SK-N-MC (cell line): ENCODE measurements at regions not wholly inside any gene's neighbourhood (a gene's known extent, or its start where the extent isn't known, plus 50 kb on each side); places are given as distances from the start of the nearest gene placed in this dataset.

Source experiments
- EZH2 ChIP-seq: fragments of 200-600 bp; sonication (generic); IDR thresholded peaks from one replicate; pipeline ENCODE4 v1.6.1; 2017; ENCODE audit warnings: antibody characterized with exemption
- POLR2AphosphoS5 ChIP-seq: IDR thresholded peaks from 2 replicates; pipeline ENCODE4 v1.6.1; 2012; ENCODE audit warnings: mild to moderate bottlenecking, low read depth, low read length, borderline replicate concordance

GRCh38 chr13:57843521-57843920 lies 212.0 kb downstream of the PCDH17 start:
- TF ChIP-seq POLR2AphosphoS5, result no peak
- TF ChIP-seq EZH2, result no peak
